Stimulated activated CD8-positive, alpha-beta memory T cell treated with anti-CD3 and anti-CD28 coated beads, Interleukin-15, amount 100 ng/mL, for 4 hours (primary cell): ENCODE measurements at regions not wholly inside any gene's neighbourhood (a gene's known extent, or its start where the extent isn't known, plus 50 kb on each side); places are given as distances from the start of the nearest gene placed in this dataset.

Experiments used
- DNase-seq, 2 donors: peaks; one replicate each; pipeline ENCODE4 v3.0.0-alpha.2; 2020; ENCODE audit warnings: low read depth in 2 of 2

DNA sequence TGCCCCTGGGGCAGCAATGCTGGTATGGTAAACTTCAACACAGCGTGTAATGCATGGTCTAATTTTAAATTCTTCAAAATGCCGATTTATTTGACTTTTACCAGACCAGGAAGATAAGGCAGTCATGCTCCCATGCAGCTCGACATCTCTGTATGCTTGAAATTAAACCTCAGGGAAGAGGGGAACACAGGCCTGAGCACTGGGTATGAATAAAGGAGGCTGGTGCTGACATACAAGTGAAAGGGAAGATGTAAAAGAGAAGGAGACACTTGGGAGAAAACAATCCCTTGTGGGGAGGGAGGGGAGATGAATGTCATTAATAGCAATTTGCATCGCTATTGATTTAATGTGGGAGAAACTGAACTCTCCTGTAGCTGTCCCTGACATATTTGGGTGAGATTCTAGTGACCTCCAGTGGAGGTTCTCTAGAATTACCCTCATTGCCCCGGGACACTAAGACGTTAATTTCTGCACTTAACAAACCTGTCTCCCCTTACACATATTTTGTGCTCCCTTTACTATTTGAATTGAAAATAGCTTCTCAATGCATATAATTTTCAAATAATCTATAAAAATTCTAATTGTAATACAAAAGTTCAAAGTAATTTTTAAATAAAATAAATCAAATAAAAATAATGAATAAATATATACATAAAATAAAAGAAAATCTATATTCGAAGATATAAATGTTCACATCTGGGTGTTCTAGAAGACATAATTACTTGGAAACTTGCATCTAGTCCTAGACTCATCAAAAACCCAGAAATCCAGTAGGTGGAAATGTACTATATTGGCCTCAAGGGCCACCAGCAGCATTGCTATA lies 283.1 kb downstream of the LMX1A start:
- no peak for DNase-seq

- DNase-seq, result no peak
These were observed 285.8 kb downstream of the LMX1A start for GRCh38 chr1:165070675-165071074.

DNA sequence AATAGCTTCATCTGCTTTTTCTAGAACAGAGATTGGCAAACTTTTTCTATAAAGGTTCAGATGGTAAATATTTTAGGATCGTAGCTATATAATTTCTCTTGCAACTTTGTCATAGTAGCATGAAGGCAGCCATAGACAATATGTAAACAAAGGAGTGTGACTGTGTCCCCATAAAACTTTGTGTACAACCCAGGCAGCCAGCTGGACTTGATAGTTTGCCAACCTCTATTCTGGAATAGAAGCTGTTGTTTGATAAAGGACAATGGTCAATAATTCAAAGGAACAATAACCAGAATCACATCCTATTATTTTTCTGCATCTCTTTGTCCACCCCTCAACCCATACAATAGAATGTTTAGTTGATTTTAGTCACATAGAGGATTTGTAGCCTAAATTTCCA lies 286.7 kb downstream of the LMX1A start:
- no peak for DNase-seq

DNA sequence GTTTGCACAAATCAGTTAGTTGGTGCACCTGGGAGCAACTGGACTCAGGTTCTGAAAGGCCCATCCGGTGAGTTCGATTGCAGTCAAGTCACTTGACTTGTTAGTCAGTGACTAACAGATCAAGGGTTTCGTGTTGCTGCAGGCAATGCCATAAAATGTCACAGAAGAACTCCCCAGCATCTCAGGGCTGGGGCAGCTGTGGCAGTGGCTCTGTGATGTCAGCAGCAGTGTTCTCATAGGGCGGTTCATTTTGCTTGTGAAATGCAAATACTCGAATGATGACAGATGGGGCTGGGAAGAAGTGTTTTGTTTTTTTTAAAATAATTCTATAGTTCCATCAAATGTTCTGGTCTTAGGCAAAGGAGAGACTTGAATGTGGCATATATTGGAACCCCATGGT lies 287.8 kb downstream of the LMX1A start:
- no peak for DNase-seq

DNA sequence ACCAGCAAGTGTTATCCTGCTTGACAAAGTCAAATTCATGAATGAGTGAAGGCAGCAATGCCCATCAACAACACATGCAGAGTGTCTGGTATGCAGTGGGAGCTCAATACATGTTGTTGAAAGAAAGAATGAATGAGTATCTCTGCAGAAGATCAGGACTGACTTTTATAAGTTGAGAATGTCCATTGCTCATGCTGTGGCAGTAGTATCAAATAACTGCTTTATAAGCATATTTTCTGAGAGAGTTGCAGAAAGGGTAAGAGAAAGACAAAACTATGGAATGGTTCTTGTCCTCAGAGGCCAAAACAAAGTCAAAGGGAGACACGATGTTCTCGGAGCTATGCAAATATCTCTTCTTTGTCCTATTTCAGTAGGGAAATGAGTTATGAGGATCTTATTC lies 288.7 kb downstream of the LMX1A start:
- DNase-seq, result no peak

GRCh38 chr1:165063181-165063965 lies 293.1 kb downstream of the LMX1A start:
- no peak for DNase-seq

- no peak for DNase-seq
These were observed 294.2 kb downstream of the LMX1A start for GRCh38 chr1:165062346-165062745.

DNA sequence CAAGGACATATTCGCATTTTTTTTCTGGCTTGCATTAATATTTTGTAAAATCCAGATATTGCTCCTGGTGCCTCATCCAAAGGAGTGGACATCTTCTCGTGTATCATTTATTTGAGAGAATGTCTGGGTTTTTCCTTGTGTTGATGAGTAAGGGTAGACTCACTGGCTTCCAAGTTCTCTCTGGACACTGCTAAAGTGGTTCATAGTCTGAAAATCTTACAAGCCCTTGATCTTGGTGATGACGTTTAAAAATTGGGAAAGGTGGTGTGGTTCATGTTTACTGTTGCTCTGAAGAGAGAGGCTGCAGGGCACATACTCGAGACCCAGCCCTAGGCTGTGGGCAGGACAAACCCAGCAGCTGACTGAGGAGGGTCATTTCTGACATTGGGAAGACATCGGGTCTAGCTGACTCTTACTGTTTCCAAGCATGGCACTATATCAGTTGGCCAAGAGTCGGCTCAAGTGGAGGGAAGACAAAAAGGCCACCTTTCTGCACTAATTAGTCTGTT lies 296.2 kb downstream of the LMX1A start:
- no peak for DNase-seq

GRCh38 chr1:165057956-165058355 lies 298.6 kb downstream of the LMX1A start:
- DNase-seq, result no peak

GRCh38 chr1:165056914-165057313 lies 299.6 kb downstream of the LMX1A start:
- no peak for DNase-seq

DNA sequence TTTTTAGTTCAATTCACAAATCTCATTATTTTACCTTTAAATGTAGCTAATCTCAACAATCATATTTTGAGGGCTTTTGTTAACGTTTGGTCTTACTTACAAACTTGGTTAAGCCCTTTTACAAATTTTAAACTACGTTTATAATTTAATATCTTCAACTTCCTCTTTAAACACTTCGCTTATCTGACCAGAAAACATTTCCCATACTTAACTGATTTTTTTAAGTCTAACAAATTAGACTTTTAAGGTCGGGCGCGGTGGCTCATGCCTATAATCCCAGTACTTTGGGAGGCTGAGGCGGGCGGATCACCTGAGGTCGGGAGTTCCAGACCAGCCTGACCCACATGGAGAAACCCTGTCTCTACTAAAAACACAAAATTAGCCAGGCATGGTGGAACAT lies 300.9 kb downstream of the LMX1A start:
- DNase-seq, result no peak

DNA sequence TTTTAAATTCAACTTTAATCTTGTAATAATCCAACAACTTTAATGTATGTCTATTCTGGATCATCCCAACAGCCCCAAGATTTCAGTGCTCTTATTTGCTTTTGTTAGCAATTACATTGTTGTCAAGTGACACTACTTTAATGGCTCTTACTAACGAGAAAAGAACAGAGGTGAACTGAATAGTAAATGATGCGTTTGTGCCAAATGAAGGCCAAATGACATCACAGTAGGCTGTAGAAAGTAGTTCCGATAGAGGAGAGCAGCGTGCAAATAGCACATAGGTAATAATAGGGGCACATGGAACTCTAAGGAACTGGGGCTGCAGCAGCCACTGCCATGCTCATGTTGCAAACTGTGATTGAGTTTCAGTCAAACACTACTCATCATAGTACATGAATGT lies 301.9 kb downstream of the LMX1A start:
- no peak for DNase-seq

GRCh38 chr1:165053351-165053750 lies 303.2 kb downstream of the LMX1A start:
- no peak for DNase-seq

GRCh38 chr1:165052936-165053335 lies 303.6 kb downstream of the LMX1A start:
- DNase-seq, result no peak

DNA sequence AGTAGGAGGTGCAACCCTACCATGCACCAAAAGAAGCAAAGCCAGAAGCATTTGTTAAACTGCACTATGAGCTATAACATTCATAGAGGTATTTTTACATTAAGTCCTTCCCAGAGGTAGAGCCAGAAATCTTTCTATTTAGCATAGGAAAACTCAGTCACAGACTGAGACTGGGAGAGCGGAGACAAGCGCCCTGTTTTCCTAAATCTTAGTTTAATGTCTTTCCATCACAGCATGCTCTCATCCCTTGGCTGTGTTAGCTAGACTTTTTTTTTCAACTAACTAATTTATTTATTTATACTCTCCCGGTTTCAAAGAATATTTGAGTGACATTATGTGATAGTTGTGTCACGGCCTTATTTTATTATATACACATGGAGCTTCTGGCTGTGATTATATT lies 304.1 kb downstream of the LMX1A start:
- DNase-seq, result no peak

GRCh38 chr1:165050246-165050645 lies 306.3 kb downstream of the LMX1A start:
- no peak for DNase-seq

- no peak for DNase-seq
These were observed 308.5 kb downstream of the LMX1A start for GRCh38 chr1:165047994-165048393.

- no peak for DNase-seq
These were observed 310.6 kb downstream of the LMX1A start for GRCh38 chr1:165045902-165046301.

- DNase-seq, result no peak
These were observed 315.9 kb downstream of the LMX1A start for GRCh38 chr1:165040641-165041040.

DNA sequence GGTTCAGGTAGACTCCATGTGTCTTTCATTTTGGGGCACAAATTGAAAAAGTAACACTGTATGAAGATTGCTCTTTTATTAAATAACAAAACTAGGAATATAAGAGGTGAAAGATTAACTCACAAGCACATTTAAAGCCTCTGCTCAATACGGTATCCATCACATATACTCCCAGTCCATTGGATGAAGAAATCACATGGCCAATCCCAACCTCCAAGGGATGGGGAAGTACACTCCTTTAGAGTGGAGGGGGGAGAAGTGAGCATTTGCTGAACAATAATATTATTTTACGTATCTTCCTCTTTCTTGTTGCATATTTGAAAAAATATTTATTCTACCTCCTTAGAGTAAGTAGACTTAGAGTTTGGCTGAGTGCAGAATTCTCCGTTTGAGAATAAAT lies 316.5 kb downstream of the LMX1A start:
- DNase-seq, result no peak

DNA sequence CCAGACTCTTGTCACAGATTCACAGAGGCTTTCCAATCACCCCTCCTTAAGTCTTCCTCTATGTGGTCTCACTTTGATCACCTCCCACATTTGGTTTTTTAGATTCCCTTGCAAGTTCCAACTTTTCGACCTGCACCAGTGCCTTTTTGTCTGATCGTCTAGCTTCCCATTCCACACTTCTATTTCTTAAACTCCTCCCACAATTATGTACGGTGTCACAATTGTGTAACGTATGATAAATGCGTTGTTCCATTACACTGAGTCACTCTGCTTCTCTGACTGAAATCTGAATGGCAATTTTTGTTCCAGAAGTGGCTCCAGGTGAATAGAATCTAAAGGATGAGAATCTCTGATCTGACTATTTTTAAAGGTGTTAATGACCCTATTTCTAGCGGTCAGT lies 320.1 kb downstream of the LMX1A start:
- no peak for DNase-seq

- no peak for DNase-seq
These were observed 322.2 kb downstream of the LMX1A start for GRCh38 chr1:165034136-165034809.
